Ovary (tissue), 3 donors: ENCODE measurements at regions not wholly inside any gene's neighbourhood (a gene's known extent, or its start where the extent isn't known, plus 50 kb on each side); places are given as distances from the start of the nearest gene placed in this dataset.

Source experiments
- EP300 ChIP-seq: sonication (generic); formaldehyde crosslinking; IDR thresholded peaks from one replicate; pipeline ENCODE4 v1.6.1; 2017; ENCODE audit warnings: antibody characterized with exemption
- POLR2A ChIP-seq: fragments of 450-650 bp; IDR thresholded peaks from one replicate; pipeline ENCODE4 v1.6.1; 2017; ENCODE audit warnings: antibody characterized with exemption, mild to moderate bottlenecking, moderate library complexity
- TF ChIP-seq, protein P1 (sequence below), 3 donors: fragments of 450-650 bp in 2 of 3; fragments of 200-600 bp in 1 of 3; IDR thresholded peaks; one replicate each; pipeline versions ENCODE4 v1.5.1 to v1.8.0; 2016 to 2022; ENCODE audit warnings: antibody characterized with exemption in 3 of 3, mild to moderate bottlenecking in 1 of 3
- donor health status: DM: no; HTN: no; CAD: no.

DNA sequence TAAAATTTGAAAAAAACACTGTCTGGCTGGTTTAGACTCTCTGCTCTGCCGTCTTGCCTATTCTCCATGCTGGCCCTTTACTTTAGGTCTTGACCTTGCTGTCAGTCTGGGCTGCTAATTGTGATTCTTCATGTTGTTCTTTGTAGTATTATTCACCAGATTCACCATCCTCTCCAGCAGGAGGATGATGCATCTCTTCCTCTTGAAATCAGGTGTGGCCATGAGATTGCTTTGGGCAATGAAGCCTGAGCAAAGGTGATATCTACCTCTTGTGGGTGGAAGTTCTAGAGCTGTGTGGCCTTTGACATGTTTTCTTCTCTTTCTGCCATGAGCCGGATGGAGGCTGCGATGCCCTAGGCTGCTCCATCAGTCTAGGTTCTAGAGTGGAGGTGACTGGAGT is 51.3 kb upstream of the ITPRID1 start:
- TF ChIP-seq, protein P1, sequence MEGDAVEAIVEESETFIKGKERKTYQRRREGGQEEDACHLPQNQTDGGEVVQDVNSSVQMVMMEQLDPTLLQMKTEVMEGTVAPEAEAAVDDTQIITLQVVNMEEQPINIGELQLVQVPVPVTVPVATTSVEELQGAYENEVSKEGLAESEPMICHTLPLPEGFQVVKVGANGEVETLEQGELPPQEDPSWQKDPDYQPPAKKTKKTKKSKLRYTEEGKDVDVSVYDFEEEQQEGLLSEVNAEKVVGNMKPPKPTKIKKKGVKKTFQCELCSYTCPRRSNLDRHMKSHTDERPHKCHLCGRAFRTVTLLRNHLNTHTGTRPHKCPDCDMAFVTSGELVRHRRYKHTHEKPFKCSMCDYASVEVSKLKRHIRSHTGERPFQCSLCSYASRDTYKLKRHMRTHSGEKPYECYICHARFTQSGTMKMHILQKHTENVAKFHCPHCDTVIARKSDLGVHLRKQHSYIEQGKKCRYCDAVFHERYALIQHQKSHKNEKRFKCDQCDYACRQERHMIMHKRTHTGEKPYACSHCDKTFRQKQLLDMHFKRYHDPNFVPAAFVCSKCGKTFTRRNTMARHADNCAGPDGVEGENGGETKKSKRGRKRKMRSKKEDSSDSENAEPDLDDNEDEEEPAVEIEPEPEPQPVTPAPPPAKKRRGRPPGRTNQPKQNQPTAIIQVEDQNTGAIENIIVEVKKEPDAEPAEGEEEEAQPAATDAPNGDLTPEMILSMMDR (IDR thresholded peaks at IDR 0.05), result no peak
- TF ChIP-seq POLR2A (no peak), EP300 (no peak)
